ENCODE measurements at regions not wholly inside any gene's neighbourhood (a gene's known extent, or its start where the extent isn't known, plus 50 kb on each side); places are given as distances from the start of the nearest gene placed in this dataset.
"Not testable (repeated sequence)": the region's sequence is repeated elsewhere in the genome, so short reads cannot be mapped to it uniquely, and the experiment has no call there.

GRCh38 chrY:17827155-17827554 is 52.9 kb downstream of the CDY2B start:
- DNase-seq (ENCODE audit: low spot score in 2 of 2); H3K4me1 ChIP-seq; H3K4me3 ChIP-seq; H3K9me3 ChIP-seq; H3K36me3 ChIP-seq; H3K27ac ChIP-seq; H3K27me3 ChIP-seq: not testable (repeated sequence)
- WGBS: no CpG with 5 or more reads among the region's 5 CpGs

DNA sequence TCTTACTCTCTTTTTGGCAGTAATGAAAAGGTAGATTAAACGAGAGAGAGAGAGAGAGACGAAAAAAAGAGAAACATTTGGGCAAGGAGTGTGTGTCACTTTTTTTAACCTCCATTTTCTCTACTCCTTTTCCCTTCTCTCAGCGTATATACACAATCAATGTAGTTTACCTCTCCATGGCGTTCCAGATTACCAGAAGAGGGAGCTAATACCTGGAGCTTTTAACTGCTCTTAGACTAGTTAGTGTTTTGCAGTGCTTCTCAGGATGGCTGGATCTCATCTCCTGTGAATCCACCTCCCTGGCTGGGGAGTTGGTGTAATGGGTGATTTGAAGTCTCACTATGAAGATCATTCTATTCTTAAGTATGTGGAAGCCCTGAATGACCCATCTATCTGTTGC is 60.3 kb downstream of the CDY2B start:
- DNase-seq (ENCODE audit: low spot score in 2 of 2); H3K36me3 ChIP-seq; H3K9me3 ChIP-seq; H3K27ac ChIP-seq; H3K4me3 ChIP-seq; H3K27me3 ChIP-seq; H3K4me1 ChIP-seq: not testable (repeated sequence)
- WGBS: no CpG with 5 or more reads among the region's 4 CpGs

DNA sequence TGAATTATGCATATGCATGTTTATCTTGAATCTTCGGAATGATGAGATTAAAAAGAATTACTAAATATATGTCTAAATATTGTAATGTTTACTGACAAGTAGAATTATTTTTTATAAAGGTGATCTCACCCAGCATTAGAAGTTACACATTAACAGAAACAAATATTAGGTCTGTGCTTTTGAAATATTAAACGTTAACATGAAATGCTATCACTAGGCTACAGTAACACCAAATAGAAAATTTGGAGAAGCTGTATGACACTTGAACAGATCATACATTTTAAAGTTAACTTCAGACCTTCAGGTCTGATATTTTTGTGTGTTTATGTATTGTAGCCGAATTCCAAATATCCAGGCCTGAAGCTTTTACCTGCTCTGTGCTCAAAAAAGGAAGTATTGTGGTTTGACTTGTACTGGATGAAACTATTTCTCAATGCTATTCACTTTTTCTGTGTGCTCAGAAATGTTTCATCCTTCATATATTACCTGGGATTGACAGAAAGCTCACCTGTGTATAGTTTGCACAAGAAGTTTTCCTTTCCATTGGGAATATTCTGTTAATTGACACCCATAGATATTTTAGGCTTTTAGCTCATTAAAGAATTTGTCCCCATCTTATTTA is 60.9 kb downstream of the CDY2B start:
- WGBS: no CpG with 5 or more reads among the region's 3 CpGs
- not testable (repeated sequence) for H3K27ac ChIP-seq; DNase-seq (ENCODE audit: low spot score in 2 of 2); H3K36me3 ChIP-seq; H3K9me3 ChIP-seq; H3K4me3 ChIP-seq; H3K27me3 ChIP-seq; H3K4me1 ChIP-seq

DNA sequence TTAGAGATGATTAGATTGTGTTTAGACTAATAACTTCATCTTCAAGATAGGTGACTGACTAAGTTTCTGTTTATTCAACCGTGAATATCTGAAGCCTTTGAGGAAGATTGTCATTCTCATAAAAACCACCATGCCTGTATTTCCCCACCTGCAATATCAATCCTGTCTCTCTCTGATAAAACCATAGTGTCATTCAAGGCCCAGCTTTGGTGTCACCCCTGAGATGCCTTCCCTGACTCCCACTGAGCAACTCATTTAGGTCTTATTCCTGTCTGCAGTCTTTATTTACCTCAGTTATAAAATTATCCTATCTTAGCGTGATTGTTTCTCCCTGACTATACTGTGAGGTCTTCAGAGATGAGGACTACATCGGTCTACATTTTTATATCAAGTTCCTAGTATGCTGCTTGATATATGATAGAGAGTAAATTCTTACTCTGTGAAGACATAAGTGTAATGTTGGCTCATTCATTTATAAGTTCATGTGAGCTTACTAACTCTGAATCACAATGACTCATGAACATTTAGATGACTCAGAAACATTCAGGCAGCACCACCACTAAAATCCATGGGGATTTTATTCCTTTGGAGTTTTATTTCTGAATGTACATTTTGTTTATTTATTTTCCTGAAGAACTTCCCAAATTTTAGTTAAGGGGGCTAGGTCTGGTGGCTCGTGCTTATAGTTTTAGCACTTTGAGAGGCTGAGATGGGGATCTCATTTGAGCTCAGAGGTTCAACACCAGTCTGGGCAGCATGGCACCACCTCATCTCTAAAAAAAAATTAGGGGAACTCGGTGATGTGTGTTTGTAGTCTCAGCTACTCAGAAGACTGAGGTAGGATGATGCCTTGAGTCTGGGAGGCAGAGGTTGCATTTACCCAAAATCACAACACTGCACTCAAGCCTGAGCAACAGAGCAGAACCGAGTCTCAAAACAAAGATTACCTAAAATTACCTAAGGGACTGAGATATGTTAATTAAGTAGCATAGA is 62.6 kb downstream of the CDY2B start:
- not testable (repeated sequence) for H3K27ac ChIP-seq; DNase-seq (ENCODE audit: low spot score in 2 of 2); H3K36me3 ChIP-seq; H3K4me1 ChIP-seq; H3K4me3 ChIP-seq; H3K27me3 ChIP-seq; H3K9me3 ChIP-seq
- no CpG with 5 or more reads among the region's 6 CpGs for WGBS

GRCh38 chrY:17812664-17813063 is 67.4 kb downstream of the CDY2B start:
- H3K4me1 ChIP-seq; H3K36me3 ChIP-seq; DNase-seq (ENCODE audit: low spot score in 2 of 2); H3K4me3 ChIP-seq; H3K27me3 ChIP-seq; H3K9me3 ChIP-seq; H3K27ac ChIP-seq: not testable (repeated sequence)
- no CpG with 5 or more reads among the region's 3 CpGs for WGBS

DNA sequence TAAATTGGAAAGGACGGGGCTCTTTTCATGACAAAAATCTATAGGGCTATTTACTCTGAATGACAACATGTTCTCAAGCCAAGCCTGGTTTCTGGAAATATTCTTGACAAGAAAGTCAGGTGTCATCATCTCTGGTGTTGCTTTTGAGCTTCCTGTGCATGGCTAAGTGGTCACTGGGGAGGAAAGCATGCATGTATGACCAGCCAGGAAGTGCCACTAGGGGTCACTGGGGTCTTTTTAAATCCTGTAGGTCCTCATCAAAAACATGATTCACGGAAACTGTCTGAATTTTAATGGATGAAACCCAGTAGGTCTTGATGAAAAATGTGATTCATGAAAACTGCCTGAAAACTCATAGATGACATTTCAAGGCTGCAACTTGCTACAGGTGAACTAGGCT is 80.1 kb downstream of the CDY2B start:
- not testable (repeated sequence) for DNase-seq (ENCODE audit: low spot score in 2 of 2); H3K4me1 ChIP-seq; H3K9me3 ChIP-seq; H3K27me3 ChIP-seq; H3K27ac ChIP-seq; H3K4me3 ChIP-seq; H3K36me3 ChIP-seq
- WGBS: no CpG with 5 or more reads among the region's 2 CpGs

DNA sequence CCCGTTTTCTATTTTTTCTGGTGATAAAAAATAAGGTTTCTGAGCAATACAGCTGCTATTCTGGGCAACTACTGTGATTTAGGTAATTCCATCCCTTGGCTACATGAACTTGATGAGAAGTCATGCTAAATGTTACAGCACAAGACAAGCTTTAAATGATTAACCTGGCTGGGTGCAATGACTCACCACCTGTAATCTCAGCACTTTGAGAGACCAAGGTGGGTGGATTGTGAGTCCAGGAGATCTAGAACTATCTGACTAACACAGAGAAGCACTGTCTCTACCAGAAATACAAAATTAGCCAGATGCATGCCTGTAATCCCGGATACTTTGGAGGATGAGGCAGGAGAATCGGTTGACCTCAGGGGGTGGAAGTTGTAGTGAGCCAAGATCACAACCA is 92.8 kb downstream of the CDY2B start:
- H3K27ac ChIP-seq; H3K4me3 ChIP-seq; H3K4me1 ChIP-seq; H3K9me3 ChIP-seq; H3K36me3 ChIP-seq; H3K27me3 ChIP-seq; DNase-seq (ENCODE audit: low spot score in 2 of 2): not testable (repeated sequence)
- WGBS: no CpG with 5 or more reads among the region's 3 CpGs

DNA sequence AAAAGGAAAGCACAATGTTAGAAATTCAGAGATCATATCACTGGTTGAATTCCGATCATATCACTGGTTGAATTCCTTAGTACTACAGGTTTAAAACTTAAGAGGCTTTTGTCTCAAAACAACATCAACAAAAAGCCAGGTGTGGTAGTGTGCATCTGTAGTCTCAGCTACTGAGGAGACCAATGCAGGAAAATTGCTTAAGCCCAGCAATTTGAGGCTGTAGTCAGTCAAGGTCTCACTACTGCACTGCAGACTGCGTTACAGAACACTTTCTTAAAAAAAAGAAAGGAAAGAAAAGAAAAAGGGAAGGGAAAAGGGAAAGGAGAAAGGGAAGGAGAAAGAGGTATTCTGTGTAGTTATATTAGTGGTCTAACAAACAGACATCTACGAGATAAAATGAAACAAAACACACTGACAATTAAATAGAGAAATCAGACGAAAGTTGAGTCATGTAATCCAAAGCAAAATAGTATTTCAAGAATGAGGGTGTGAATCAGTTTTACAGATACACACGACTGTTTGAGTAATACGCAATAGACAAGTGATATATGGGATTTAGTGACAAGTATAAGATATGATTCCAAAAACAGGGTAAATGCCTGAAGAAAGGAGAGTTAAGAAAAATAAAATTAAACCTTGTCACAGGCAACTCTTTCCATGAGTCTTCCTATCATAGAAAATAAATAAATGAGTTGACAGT is 113.9 kb downstream of the CDY2B start:
- not testable (repeated sequence) for H3K9me3 ChIP-seq; H3K36me3 ChIP-seq; H3K4me1 ChIP-seq; H3K4me3 ChIP-seq; H3K27me3 ChIP-seq; H3K27ac ChIP-seq; DNase-seq (ENCODE audit: low spot score in 2 of 2)
- WGBS: no CpG with 5 or more reads among the region's 6 CpGs

DNA sequence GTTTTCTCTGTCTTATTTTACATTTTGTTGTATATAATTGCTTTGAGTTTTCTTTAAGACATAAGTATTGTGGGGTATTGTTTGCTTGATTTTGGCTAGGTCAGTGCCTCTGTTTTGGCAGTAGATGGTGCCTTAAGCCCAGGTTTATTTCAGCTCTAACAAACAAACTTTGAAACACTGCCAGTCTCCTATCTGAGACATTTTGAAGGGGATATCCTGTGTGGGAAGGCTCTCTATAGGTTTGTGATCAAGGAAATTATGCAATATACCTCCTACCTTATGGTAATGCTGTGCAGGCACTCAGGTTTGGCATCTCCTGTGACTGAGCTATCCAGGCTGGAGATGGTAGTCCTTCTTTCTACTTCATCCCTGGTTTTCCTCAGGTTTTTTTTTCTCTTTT is 120.8 kb downstream of the CDY2B start:
- H3K4me1 ChIP-seq; H3K4me3 ChIP-seq; H3K27ac ChIP-seq; DNase-seq (ENCODE audit: low spot score in 2 of 2); H3K36me3 ChIP-seq; H3K9me3 ChIP-seq; H3K27me3 ChIP-seq: not testable (repeated sequence)

GRCh38 chrY:17752887-17753497 is 127.0 kb downstream of the CDY2B start:
- WGBS: no CpG with 5 or more reads among the region's 13 CpGs
- not testable (repeated sequence) for H3K27me3 ChIP-seq; H3K4me3 ChIP-seq; DNase-seq (ENCODE audit: low spot score in 2 of 2); H3K4me1 ChIP-seq; H3K9me3 ChIP-seq; H3K27ac ChIP-seq; H3K36me3 ChIP-seq

- WGBS: no CpG with 5 or more reads among the region's 2 CpGs
- not testable (repeated sequence) for H3K36me3 ChIP-seq; H3K27ac ChIP-seq; H3K4me3 ChIP-seq; H3K9me3 ChIP-seq; H3K27me3 ChIP-seq; H3K4me1 ChIP-seq; DNase-seq (ENCODE audit: low spot score in 2 of 2)
Measured at GRCh38 chrY:17739852-17740251, 140.2 kb downstream of the CDY2B start.

GRCh38 chrY:17729474-17729873 is 150.5 kb downstream of the CDY2B start:
- WGBS: no CpG with 5 or more reads among the region's 13 CpGs

DNA sequence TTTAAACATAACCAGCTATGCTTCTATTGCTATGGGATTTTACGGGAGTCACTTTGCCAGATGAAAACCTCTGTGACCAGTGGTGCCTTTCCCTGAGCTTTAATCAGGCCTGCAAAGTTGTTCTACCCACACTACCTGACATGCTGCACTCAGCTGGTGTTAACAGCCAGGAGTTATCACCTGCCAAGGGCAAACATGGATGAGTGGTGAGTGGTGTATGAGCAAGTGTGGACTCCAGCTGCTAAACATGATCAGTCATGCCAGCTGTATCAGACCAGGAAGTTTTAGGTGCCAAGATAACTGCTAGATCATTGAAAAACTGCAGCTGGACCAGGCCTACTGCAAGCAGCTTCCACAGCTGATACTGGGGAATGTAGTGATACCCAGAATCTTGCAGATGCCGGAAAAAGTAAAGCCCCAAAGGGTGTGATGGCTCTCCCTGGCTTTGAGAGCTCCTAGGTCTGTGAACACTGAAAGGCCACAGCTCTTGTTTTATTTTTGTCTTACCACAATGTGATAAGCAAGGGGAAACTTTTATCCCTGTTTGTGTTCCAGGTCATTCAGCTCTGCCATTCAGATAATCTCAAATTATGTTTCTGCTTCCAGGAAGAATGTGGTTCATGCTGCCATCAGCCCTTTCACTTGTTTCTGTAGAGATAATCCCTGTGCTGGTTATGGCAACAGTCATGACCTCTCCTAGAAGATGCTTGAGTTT is 163.5 kb downstream of the CDY2B start:
- not testable (repeated sequence) for H3K27me3 ChIP-seq; H3K4me3 ChIP-seq; H3K9me3 ChIP-seq; H3K27ac ChIP-seq; H3K36me3 ChIP-seq; H3K4me1 ChIP-seq; DNase-seq (ENCODE audit: low spot score in 2 of 2)
- WGBS: no CpG with 5 or more reads among the region's 2 CpGs

More at GRCh38 chrY:17729474-17729873, 150.5 kb downstream of the CDY2B start:
- H3K27me3 ChIP-seq; DNase-seq (ENCODE audit: low spot score in 2 of 2); H3K4me3 ChIP-seq; H3K27ac ChIP-seq; H3K4me1 ChIP-seq; H3K9me3 ChIP-seq; H3K36me3 ChIP-seq: not testable (repeated sequence)
